NCI-H1105 (cell line): ENCODE measurements at regions not wholly inside any gene's neighbourhood (a gene's known extent, or its start where the extent isn't known, plus 50 kb on each side); places are given as distances from the start of the nearest gene placed in this dataset.
A peak's percentile ranks its signal among the peaks of the same experiment; 100 is the strongest.

Experiments used
- DNase-seq: peaks from one replicate; lab custom pipeline; 2025; lab: John Stamatoyannopoulos, UW

DNA sequence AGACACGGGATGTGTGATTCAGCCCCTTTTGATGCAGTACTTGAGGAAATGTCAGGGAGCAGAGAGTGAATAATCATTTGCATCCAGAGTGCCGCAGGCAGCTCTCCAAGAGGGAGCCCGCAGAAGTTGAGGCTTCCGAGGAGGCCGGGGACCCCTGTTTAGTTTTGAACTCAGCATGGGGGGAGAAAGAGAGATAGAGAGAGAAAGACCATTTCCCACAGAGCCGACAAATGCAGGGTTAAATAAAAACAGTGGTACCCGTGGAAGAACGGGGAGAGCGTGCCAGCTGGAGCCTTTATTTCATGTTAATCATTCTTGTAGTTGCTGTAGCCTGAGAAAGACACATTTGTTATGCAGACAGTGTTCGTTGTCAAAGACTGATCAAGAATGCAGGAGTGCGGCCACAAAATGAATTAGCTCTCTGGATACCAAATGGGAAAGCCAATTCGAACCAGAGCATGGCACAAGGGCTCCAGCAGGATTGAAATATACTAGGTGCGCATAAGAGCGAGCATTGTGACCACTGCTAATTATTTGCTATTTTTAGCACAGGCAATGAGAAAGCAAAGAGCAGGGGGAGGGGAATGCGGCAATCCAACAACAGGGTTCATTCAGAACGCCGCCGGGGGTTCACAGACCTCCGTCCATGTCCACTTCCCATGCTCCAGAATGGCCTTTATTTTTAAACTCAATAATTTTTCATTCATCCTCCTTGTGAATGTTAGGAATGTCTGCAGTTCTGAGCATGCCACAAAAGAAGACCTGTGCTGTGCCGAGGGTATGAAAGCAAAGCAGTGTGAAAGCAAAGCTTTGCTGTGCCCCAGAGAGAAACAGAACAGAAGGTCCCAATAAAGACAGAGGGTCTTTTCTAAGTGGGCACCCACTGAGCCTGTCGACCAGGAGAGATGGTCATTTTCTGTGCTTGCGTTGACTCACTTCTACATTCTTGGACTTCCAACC is 243.9 kb upstream of the VCX3A start:
- no peak for DNase-seq

DNA sequence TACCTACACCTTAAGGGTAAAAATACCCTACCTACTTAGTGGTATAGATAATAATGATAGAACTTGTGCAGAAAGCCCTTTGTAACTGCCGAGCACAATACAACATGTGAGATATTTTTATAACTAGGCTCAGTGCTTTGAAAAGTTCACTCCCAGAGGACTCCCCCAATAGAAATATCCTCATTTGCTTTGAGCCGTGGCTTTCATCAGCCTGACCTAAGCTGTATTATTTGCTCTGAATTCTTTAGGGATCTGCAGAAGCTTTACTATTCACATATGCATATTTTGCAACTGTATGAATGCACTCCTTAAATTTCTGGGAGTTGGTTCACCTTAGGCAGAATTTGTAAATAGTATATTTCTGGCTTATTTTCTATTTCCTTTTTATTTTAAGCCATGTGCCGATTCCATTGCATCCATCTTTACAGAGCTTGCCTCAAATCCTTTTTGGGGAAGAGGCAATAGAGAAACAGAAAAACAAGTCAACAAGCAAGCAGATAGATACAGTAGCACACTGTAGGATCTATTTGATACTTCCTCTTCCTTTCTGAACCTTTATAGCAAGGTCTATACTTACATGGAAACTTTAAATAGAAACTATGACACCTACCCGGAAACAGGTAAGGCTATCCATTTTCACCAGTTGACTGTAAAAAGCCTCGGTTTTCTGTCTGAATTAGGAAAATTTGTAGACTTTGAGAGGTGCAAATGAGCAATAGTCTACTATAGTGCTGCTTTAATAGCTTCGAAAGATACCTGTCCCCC is 242.5 kb upstream of the VCX3A start:
- no peak for DNase-seq

DNA sequence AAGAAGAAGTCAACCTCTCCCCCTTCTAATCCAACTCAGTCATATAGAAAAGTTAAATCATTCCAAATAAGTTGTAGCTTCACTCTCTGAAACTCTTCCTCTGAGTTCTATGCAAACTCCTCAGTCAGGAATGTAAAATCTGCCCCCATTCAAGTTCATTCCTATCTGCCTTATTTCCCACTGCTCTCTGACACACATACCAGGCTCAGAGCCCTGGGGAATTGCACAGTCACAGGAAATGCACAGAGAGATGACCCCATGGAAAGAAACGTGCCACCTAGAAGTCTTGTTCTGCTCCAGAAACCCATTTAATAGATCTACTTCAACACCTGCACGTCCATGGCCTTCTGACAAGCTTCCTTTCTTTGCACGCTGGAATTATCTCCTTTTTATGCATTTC is 236.0 kb upstream of the VCX3A start:
- no peak for DNase-seq

DNA sequence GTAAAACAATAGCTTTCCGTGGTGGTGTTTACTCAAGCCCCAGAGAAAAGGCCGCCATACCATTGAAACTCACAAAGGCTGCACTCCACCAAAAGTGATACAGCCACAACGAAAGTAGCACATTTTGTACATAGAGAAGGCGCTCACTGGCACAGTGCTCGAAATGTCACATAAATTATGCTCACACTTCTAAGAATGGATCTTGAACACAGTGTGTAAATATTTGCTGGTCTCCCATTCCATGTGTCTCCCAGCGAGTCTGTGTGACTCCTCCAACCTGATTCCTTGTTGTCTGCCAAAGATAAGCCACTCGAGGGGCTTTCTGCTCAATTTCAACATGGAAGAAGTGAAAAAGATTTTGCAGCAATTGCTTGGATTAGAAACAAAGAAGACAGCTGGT is 234.0 kb upstream of the VCX3A start:
- DNase-seq: peak; percentile 20

DNA sequence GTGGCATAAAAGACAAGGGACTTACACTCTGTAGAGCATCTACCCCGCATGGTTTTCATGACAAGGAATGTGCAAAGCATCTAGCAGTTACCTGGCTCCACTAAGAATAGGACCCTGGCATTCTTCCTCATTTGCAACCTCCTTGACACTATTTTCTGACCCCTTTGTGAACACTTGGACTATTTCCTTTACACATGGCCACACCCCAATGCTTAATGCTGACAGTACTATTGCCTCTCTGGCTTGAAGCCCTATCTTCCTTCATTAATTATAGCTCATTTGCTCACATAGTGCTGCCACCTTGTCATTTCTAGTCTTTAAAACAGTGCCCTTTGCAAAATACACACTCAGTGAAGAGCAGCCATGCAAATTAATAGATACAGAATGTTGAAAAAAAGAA is 226.3 kb upstream of the VCX3A start:
- no peak for DNase-seq

DNA sequence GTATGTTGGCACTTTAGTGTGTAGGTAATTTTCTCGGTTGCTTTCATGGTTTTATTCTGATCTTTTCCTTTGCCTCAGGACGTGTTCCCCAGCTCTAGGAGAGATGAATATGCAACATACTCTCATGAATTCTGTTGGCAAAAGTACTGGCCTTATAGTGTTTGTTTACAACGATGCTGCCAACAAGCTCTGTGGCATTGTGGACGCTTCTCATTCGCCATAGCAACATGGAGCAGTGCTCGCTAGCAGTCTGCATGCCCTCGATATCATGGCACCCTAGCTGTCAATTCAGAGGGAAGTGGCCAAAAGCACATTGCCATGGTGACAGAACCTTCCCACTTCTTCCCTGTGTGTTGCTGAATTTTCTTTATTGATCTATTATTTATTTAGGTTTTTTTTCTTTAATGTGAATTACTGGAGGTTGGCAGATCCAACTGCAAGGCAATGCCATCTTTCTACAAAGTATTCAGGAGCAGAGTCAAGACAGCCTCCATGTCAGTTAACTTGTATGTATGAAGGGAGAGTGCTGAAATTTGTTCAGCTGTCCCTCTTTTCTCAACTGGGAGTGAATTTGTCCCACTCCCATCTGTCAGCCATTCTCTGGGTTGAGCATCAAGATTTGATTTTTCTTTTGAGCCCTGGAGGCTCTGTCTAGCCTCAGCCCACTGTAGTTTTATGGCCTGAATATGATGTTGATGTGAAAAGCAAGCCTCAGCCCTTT is 224.9 kb upstream of the VCX3A start:
- DNase-seq: no peak

DNA sequence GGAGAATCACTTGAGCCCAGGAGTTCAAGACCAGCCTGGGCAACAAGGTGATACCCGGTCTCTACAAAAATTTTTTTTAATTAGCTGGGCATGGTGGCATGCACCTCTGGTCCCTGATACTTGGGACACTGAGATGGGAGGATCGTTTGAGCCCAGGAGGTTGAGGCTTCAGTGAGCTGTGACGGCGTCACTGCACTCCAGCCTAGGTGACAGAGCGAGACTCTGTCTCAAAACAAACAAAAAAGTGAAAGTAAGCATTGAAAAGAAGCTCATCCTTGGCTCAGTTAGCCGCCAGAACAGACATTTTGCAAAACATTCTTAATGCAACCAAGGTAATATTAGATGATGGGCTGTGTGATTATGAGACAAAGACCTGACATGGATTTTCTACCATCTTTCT is 223.3 kb upstream of the VCX3A start:
- DNase-seq: no peak

DNA sequence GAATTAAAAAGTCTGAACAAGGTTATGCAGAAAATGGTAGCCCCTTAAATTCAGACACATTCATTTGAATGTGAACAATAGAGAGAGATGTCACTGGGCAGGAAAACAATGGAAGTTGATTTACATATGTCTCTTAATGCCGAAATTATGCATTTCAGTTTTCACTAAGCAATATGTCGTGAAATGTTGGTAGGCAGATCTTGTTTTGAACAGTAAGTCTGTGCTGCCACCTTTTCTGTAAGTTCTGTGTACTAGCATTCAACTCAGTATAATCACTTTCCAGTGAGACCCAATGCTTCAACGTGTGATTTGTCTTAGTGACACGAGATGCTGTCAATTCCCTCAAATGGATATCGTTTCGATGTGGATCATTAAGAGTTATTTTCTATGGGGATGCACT is 222.7 kb upstream of the VCX3A start:
- DNase-seq: no peak

DNA sequence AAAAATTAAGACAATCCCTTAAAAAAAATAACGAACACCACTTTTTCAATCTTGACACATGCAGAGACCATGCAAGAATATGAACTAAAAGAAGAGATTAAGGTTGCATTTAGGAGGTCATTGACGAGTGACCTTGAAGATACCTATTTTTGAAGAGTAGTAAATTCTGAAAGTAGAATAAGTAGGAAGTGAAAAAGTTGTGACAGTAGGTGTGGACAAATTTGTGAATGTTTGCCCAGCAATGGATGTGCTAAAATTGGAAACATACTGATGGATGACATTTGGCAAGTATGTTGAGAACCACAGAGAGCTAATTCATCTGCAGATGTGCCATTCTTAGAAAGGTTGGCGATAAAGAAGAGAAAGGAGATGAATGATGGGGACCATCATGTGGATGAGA is 213.7 kb upstream of the VCX3A start:
- DNase-seq: no peak

DNA sequence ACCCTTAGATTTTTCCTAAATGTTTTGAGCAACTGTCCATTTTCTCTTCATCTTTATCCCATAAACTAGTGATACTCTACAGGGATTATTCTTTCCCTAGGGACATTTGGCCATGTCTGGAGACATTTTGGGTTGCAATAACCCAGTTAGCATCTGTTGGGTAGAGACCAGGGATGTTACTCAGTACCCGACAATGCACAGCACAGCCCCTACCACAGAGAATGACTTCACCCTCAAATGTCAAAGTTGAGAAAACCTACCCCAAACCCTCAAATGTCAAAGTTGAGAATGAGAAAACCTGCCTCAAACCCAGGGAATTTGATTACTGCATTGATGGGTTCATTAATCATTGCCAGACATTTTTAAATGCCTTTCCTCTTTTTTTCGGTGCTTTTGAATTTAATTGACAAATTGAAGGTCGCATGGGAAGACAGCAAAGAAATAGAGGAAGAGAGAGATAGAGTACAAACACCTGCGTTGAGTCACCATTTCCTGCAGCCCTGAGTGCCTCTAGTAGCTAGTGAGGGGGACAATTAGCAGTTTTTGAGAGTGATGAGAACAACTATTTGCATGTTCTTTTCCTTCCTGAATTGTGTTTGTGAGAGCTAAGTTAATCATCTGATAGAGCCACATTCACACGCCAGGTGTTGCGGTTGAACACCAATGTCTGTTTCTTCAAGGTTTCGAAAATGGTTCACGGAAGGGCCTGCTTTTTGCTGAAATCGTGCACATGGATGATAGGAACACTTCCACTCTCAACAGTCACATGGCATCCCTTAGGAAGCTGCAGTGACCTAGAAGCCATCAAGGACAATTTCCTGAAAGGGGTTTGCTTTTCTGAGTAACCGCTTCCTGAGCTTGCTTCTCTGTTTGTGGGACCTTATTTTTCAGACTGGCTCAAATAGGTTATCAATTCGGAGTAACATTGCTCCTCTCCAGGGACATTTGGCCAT is 203.9 kb upstream of the VCX3A start:
- DNase-seq: no peak

DNA sequence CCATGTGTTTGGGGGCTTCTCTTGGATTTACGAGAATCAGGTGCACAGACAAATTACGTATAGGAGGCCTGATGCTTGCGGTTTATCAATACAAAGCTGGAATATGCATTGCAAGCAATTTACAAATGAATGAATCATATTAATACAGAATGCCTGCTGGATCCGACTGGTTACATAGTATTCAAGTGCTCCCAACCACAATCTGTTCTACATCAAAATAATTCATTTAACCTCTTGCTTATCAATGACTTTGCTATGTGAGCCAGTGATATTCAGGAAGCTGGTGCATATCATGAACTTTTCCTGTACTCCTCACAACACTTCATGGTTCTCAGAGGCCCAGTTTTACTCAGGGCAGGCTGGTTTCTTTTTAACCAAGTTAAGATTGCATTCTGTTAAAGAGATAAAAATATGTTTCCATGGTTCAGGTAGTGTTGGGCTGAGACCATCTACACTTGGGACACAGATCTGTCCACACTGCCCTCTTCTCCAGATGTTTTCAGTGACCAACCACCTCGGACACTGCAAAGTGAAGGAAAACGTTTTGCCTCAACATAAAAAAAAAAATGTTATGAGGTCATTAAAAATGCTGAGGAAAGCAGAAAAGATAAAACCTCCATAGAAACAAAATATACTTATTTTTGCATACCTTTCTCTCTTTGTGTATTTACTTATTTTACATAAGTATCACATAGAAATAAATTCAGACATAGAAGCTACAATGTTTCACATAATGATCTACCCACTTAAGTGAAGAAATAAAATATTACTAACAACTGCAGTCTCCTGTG is 200.1 kb upstream of the VCX3A start:
- DNase-seq: no peak

DNA sequence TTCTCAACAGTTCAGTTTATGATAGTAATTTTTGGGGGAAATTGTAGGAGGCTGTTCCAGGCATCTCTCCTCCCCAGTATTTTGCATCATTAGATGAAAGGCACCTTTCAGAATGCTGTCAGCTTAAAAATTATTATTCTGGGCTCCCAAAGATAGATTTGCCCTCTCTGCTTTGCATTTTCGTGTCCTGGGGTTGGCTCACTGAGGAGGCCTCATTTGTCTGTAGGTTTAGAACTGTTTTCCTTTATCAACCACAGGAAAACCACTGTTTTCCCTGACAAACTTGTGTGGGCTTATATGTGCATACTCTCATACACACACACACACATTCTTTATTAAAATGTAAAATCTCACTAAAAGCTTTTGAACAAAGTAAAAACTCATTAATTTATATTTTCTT is 197.2 kb upstream of the VCX3A start:
- DNase-seq: no peak

DNA sequence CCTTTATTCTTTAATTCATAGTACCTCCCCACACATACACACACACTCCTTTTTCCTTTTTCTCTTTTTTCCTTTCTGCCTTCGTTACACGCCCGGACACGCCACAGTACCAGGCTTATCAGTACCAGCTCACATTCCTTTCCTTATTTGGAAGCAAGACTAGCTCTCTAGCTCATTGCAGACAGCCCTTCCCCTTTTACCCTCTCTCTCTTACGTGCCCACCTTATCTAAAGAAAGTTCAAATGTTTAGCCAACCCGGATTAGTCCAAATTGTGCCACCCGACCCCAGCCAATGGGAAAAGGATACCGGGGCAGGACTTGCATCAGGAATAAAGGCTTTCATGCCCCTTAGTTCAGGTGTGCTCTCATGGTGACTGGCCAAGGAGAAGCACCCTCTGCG is 194.7 kb upstream of the VCX3A start:
- DNase-seq: no peak

DNA sequence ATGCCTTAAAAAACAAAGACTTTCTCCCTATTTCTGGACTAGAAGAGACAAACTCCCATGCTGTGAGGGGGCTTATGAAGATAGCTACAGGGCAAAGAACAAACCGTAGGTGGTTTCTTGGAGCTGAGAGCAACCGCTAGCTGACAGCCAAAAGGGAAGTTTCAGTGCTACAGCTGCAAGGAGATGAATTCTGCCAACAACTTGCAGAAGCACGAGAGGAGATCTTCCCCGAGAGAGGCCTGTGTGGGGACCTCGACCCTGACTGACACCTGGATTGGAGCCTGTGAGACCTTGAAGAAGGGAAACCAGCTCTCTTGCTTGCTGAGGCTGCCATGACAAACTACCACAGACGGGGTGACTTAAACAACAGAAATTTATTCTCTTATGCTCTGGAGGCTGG is 183.8 kb upstream of the VCX3A start:
- no peak for DNase-seq

DNA sequence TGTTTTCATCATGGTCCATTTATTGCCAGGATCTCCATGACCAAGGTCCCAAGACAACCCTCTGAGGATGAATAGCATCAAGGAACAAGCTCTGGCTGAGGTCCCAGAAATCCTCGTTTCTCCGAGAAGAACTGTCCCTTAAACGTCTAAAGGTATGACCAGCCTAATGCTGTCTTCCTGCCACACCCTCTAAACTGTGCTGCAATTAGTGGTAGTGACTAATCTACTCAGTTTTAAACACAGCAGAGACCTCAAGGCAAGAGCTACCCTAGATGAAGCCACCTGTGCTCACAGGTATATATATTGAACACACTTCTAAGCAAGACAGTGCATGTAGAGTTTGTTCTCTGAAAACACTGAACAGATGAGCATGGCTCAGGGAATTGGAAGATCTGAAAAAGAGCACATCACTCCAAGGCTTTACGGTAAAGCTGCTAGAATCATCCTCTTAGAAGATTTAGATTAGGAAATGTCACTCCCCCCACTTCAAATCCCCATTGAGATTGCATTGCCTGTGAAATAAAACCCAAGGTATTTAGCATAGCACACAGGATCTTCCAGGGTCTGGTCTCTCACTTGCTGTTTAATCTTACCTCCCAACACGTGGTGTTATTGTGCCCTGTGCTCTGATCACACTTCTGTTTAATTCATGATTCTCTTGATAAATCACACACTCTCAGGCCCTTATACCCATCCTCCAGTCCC is 173.9 kb upstream of the VCX3A start:
- DNase-seq: no peak

DNA sequence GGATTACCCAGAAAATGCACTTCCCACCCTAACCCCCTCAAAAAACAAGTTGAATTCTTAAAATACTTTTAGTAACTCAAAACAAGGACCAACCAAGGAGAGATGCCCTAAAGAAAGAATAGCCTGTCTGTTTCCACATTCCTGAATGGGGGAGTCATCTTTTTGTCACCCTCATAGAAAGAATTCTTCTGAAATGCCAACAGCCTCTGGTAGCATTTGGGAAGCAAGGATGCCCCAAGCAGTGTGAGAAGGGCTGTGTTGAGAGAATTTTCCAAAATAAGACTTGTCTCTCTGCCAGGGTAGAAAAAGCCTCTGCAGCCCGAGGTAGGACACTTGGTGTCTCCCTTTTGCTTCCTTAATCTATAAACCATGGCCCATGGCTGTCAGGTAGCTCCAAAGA is 173.1 kb upstream of the VCX3A start:
- DNase-seq: no peak

DNA sequence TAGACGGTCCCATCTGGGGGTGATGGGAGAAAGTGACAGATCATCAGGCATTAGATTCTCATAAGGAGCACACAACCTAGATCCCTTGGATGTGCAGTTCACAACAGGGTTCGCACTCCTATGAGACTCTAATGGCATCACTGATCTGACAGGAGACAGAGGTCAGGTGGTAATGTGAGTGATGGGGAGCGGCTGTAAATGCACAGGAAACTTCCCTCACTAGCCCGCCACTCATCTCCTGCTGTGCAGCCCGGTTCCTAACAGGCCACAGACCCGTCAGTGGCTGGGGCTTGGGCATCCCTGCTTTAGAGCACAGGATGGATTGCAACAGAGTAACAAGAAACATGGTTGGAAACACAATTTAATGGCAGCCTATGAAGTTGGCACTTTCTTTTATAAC is 172.6 kb upstream of the VCX3A start:
- no peak for DNase-seq

DNA sequence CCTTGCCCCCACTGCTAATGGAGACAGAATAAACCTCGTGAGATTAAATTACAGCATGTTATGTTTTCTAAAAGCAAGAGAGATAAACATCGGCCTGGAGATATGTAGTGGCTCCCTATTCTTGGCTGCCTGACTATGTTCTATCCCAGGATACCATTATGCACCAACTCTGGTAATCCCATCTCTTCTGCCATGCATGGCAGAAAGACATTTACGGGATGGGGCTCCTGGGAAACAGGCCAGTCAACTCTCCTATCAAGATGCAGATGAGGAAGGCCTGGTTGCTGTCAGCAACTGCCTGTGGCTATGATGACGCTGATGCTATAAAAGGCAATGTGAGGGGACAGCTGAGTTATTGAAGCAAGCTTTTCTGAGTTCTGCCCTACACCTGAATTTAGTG is 166.2 kb upstream of the VCX3A start:
- no peak for DNase-seq

DNA sequence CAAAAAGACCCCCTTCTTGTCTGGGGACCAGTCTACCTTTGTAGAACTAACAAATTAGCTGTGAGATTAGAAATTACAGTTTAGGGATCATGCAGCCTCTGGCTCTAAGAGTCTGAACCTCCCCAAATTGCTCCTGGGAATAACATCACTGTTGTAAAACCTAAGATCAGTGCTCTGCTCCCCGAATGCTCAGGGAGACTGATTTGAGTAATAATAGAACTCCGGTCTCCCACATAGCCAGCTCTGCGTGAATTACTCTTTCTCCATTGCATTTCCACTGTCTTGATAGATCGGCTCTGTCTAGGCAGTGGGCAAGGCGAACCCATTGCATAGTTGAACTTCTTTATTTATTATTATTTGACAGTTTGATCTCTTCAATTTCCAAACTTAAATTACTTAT is 160.8 kb upstream of the VCX3A start:
- no peak for DNase-seq

DNA sequence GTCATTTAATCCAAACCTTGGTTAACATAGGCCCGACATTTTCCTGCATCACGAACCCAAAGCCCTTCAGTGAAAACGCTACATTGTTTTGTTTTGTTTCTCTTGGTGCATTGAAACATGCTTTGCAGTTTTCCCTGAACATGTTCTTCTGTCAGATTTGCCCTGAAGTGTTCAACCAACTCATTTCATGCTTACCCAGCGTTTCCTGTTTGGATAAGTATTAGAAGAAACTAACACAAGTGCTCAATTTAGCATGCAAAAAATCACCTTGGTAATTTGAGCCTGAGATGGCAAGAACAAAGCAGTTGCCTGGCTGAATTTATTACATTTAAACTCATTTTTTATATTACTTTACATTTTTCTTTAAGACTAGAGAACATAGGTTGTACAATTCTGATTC is 160.1 kb upstream of the VCX3A start:
- DNase-seq: no peak
